ENCODE measurements at regions not wholly inside any gene's neighbourhood (a gene's known extent, or its start where the extent isn't known, plus 50 kb on each side); places are given as distances from the start of the nearest gene placed in this dataset.

DNA sequence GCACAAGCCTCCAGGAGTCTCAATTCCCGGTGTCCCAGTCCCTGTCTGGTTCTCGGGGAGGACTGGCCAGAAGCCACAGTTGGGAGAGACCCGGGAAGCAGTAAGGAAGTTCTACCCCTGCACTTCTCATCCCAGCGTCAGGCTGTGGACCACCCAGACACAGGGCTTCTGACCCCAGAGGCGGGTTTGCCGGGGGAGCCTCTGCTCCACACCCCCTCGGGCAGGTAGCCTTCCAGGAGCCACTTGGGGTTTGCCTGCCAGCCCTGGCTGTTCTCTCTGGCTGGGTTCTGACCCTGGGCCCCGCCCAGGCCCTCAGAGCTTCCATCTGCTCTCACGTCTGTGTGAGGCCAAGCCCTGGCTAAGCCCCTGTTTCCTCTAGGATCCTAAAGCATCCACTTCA, 94.4 kb upstream of the GPC1 start:
- TF ChIP-seq, protein P1, sequence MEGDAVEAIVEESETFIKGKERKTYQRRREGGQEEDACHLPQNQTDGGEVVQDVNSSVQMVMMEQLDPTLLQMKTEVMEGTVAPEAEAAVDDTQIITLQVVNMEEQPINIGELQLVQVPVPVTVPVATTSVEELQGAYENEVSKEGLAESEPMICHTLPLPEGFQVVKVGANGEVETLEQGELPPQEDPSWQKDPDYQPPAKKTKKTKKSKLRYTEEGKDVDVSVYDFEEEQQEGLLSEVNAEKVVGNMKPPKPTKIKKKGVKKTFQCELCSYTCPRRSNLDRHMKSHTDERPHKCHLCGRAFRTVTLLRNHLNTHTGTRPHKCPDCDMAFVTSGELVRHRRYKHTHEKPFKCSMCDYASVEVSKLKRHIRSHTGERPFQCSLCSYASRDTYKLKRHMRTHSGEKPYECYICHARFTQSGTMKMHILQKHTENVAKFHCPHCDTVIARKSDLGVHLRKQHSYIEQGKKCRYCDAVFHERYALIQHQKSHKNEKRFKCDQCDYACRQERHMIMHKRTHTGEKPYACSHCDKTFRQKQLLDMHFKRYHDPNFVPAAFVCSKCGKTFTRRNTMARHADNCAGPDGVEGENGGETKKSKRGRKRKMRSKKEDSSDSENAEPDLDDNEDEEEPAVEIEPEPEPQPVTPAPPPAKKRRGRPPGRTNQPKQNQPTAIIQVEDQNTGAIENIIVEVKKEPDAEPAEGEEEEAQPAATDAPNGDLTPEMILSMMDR (IDR thresholded peaks at IDR 0.05), result no peak
- TF ChIP-seq POLR2A (IDR thresholded peaks at IDR 0.05), result no peak
